ENCODE measurements at regions not wholly inside any gene's neighbourhood (a gene's known extent, or its start where the extent isn't known, plus 50 kb on each side); places are given as distances from the start of the nearest gene placed in this dataset.

DNA sequence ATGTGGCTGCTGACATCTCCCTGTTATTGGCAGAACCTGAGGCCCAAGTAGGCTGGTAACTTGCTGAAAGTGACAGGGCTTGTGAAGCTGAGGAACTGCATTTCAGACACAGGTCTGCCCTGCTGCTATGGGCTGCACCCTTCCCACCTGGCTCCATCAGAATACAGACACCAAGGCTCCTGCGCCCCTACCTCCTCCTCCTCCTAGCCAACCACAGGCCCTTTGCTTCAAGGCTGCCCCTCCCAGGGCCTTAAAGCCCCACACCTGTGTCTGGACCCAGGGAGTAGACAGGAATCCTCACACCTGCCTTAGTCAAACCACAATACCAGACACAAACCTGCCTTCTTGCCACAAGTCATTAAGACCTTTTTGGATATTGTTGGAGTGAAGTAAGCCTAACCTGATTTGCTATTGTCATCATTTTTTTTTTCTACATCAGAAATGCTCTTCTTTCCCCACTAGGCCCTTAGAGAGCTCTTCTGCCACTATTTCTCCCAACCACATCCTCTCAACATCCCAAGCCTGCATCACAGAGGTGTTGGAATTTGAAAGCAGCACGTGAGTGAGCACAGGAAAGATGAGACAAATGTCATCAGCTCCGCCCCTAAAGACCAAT lies 489.7 kb downstream of the EIPR1 start:
- WGBS: 62% methylated on average over 3 of the region's 3 CpGs

DNA sequence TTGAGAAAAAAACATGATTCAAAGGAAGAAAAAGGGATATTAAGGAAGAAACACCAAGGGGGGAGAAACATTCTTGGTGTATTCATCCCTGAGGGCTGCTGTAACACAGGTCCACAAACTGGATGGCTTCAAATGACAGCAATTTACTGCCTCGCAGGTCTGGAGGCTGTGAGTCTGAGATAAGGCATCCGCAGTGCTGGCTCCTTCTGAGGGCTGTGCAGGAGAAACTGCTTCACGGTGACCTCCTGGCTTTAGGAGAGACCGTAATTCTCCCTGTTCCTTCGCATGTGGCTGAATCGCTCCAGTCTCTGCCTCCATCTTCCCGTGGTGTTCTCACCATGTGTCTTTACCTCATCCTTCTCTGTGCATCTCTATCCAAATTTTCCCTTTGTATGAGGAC lies 490.7 kb downstream of the EIPR1 start:
- no peak overlapping the region for H3K4me3 ChIP-seq (ENCODE audit: low read depth in 1 of 3, low read length in 3 of 3)
- H3K9ac ChIP-seq (ENCODE audit: low read depth in 1 of 2, low read length in 2 of 2): no peak overlapping the region
- no peaks in the 10 kb centered on the region for H3K36me3 ChIP-seq (ENCODE audit: control insufficient read depth in 4 of 4, insufficient read depth in 3 of 4, low read depth in 1 of 4, low read length in 3 of 4)
- 67% methylated on average over 7 of the region's 7 CpGs for WGBS
- no peaks in the 10 kb centered on the region for H3K4me1 ChIP-seq (ENCODE audit: control insufficient read depth in 4 of 4, insufficient read depth in 4 of 4, low read length in 3 of 4)
- no peaks in the 10 kb centered on the region for H3K27me3 ChIP-seq (ENCODE audit: control insufficient read depth in 4 of 4, insufficient read depth in 4 of 4, low read length in 3 of 4)
- peaks cover 0 to 13% (median 3%) of the 10 kb centered on the region in 4 donors for H3K9me3 ChIP-seq (ENCODE audit: control insufficient read depth in 4 of 4, low read length in 3 of 4)
- no peak for TF ChIP-seq YY1 (IDR thresholded peaks at IDR 0.05)
- TF ChIP-seq RXRA (IDR thresholded peaks at IDR 0.05): no peak
- no peak for TF ChIP-seq GABPA (IDR thresholded peaks at IDR 0.05 in 1 of 2, conservative IDR thresholded peaks at IDR 0.05 in 1 of 2)
- no peak for TF ChIP-seq EGR1 (IDR thresholded peaks at IDR 0.05; ENCODE audit: low read depth in 2 of 2)
- TF ChIP-seq FOXA1 (IDR thresholded peaks at IDR 0.05): no peak
- TF ChIP-seq HNF4G (IDR thresholded peaks at IDR 0.05): no peak
- TF ChIP-seq NR2F2 (IDR thresholded peaks at IDR 0.05): no peak
- TF ChIP-seq, protein P1, sequence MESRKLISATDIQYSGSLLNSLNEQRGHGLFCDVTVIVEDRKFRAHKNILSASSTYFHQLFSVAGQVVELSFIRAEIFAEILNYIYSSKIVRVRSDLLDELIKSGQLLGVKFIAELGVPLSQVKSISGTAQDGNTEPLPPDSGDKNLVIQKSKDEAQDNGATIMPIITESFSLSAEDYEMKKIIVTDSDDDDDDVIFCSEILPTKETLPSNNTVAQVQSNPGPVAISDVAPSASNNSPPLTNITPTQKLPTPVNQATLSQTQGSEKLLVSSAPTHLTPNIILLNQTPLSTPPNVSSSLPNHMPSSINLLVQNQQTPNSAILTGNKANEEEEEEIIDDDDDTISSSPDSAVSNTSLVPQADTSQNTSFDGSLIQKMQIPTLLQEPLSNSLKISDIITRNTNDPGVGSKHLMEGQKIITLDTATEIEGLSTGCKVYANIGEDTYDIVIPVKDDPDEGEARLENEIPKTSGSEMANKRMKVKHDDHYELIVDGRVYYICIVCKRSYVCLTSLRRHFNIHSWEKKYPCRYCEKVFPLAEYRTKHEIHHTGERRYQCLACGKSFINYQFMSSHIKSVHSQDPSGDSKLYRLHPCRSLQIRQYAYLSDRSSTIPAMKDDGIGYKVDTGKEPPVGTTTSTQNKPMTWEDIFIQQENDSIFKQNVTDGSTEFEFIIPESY (IDR thresholded peaks at IDR 0.05): no peak
- TF ChIP-seq SP1 (IDR thresholded peaks at IDR 0.05): no peak
- TF ChIP-seq RAD21 (IDR thresholded peaks at IDR 0.05): no peak
- H3K27ac ChIP-seq (ENCODE audit: low read depth in 1 of 2, low read length in 2 of 2): no peak overlapping the region
- no peak for DNase-seq (ENCODE audit: low spot score)

More for the DNA sequence above, 489.7 kb downstream of the EIPR1 start:
- H3K4me3 ChIP-seq (ENCODE audit: low read depth in 1 of 3, low read length in 3 of 3): no peak overlapping the region
- peaks cover 0 to 6% (median 0%) of the 10 kb centered on the region in 4 donors for H3K9me3 ChIP-seq (ENCODE audit: control insufficient read depth in 4 of 4, low read length in 3 of 4)
- no peaks in the 10 kb centered on the region for H3K27me3 ChIP-seq (ENCODE audit: control insufficient read depth in 4 of 4, insufficient read depth in 4 of 4, low read length in 3 of 4)
- no peak for DNase-seq (ENCODE audit: low spot score)
- H3K27ac ChIP-seq (ENCODE audit: low read depth in 1 of 2, low read length in 2 of 2): no peak overlapping the region
- no peaks in the 10 kb centered on the region for H3K36me3 ChIP-seq (ENCODE audit: control insufficient read depth in 4 of 4, insufficient read depth in 3 of 4, low read depth in 1 of 4, low read length in 3 of 4)
- H3K9ac ChIP-seq (ENCODE audit: low read depth in 1 of 2, low read length in 2 of 2): no peak overlapping the region
- H3K4me1 ChIP-seq (ENCODE audit: control insufficient read depth in 4 of 4, insufficient read depth in 4 of 4, low read length in 3 of 4): no peaks in the 10 kb centered on the region
- TF ChIP-seq HNF4G (IDR thresholded peaks at IDR 0.05) (no peak), YY1 (IDR thresholded peaks at IDR 0.05) (no peak), TAF1 (conservative IDR thresholded peaks at IDR 0.05) (no peak), FOXA1 (IDR thresholded peaks at IDR 0.05) (no peak), GABPA (IDR thresholded peaks at IDR 0.05 in 1 of 2, conservative IDR thresholded peaks at IDR 0.05 in 1 of 2) (no peak), SP1 (IDR thresholded peaks at IDR 0.05) (no peak), EGR1 (IDR thresholded peaks at IDR 0.05; ENCODE audit: low read depth in 2 of 2) (no peak), JUND (IDR thresholded peaks at IDR 0.05) (no peak), RXRA (IDR thresholded peaks at IDR 0.05) (no peak), HNF4A (conservative IDR thresholded peaks at IDR 0.05) (no peak)
- TF ChIP-seq, protein P1 (IDR thresholded peaks at IDR 0.05): no peak
- TF ChIP-seq, protein P2, sequence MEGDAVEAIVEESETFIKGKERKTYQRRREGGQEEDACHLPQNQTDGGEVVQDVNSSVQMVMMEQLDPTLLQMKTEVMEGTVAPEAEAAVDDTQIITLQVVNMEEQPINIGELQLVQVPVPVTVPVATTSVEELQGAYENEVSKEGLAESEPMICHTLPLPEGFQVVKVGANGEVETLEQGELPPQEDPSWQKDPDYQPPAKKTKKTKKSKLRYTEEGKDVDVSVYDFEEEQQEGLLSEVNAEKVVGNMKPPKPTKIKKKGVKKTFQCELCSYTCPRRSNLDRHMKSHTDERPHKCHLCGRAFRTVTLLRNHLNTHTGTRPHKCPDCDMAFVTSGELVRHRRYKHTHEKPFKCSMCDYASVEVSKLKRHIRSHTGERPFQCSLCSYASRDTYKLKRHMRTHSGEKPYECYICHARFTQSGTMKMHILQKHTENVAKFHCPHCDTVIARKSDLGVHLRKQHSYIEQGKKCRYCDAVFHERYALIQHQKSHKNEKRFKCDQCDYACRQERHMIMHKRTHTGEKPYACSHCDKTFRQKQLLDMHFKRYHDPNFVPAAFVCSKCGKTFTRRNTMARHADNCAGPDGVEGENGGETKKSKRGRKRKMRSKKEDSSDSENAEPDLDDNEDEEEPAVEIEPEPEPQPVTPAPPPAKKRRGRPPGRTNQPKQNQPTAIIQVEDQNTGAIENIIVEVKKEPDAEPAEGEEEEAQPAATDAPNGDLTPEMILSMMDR (IDR thresholded peaks at IDR 0.05; ENCODE audit: low read depth, low read length, missing input control): no peak
- TF ChIP-seq, protein P3, sequence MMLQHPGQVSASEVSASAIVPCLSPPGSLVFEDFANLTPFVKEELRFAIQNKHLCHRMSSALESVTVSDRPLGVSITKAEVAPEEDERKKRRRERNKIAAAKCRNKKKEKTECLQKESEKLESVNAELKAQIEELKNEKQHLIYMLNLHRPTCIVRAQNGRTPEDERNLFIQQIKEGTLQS (IDR thresholded peaks at IDR 0.05): no peak

Data from liver (tissue), 8 donors.